ENCODE measurements at regions not wholly inside any gene's neighbourhood (a gene's known extent, or its start where the extent isn't known, plus 50 kb on each side); places are given as distances from the start of the nearest gene placed in this dataset.

GRCh38 chr4:178138491-178138890, 696.3 kb upstream of the AGA start:
- DNase-seq (no peak), ATAC-seq (ENCODE audit: low read depth) (no peak)
- Histone ChIP-seq H2AK5ac (ENCODE audit: low read depth, low read length) (no peak overlapping the region), H2BK120ac (ENCODE audit: low read depth, low read length) (no peak overlapping the region), H3K9ac (ENCODE audit: low read depth, low read length) (no peak overlapping the region), H3K36me3 (ENCODE audit: control insufficient read depth, insufficient read depth, low read length) (no peaks in the 10 kb centered on the region), H3K9me1 (ENCODE audit: insufficient read depth, low read length) (no peaks in the 10 kb centered on the region), H3K4me3 (ENCODE audit: insufficient read depth, low read depth, low read length) (no peak overlapping the region), H3K9me3 (ENCODE audit: control insufficient read depth, insufficient read depth, low read length) (peaks cover 22% of the 10 kb centered on the region), H3K4me1 (ENCODE audit: control insufficient read depth, insufficient read depth, low read length) (no peaks in the 10 kb centered on the region), H2AFZ (replicated peaks; ENCODE audit: low read length, poor library complexity) (no peak overlapping the region), H3K4me2 (ENCODE audit: low read depth, low read length) (no peak overlapping the region), H2BK5ac (ENCODE audit: low read depth, low read length, poor library complexity, severe bottlenecking) (no peak overlapping the region), H3K4ac (ENCODE audit: low read depth, low read length) (no peak overlapping the region), H3K14ac (replicated peaks; ENCODE audit: low read depth, low read length) (no peak overlapping the region), H3K56ac (ENCODE audit: extremely low read depth, insufficient read depth, low read length) (no peak overlapping the region), H4K5ac (ENCODE audit: low read depth, low read length) (no peak overlapping the region), H3K27me3 (ENCODE audit: control insufficient read depth, insufficient read depth, low read length) (no peaks in the 10 kb centered on the region), H3K23ac (ENCODE audit: low read depth, low read length) (no peak overlapping the region), H2AK9ac (replicated peaks; ENCODE audit: low read depth, low read length, poor library complexity) (no peak overlapping the region), H3K27ac (ENCODE audit: insufficient read depth, low read length) (no peak overlapping the region), H2BK15ac (ENCODE audit: low read depth, low read length) (no peak overlapping the region), H4K91ac (ENCODE audit: insufficient read depth, low read depth, low read length) (no peak overlapping the region), H4K8ac (ENCODE audit: low read depth in 2 of 2, low read length in 2 of 2) (no peak overlapping the region), H3K18ac (ENCODE audit: low read depth, low read length) (no peak overlapping the region), H3K79me1 (ENCODE audit: low read depth in 1 of 2, low read length in 2 of 2) (no peaks in the 10 kb centered on the region), H2BK20ac (ENCODE audit: low read depth, low read length) (no peak overlapping the region), H4K20me1 (ENCODE audit: insufficient read depth, low read length) (no peaks in the 10 kb centered on the region)
- no CpG with 5 or more reads among the region's 13 CpGs for WGBS, 2 experiments (ENCODE audit: extremely low coverage in 2 of 2, insufficient read length in 1 of 2)
- intact Hi-C loops (cut with micrococcal nuclease): no loop called here
- POLR2A ChIA-PET (ENCODE audit: unreplicated experiment): no interaction called here
- no TSS peak for BruUV-seq (replicated peaks)
- dilution Hi-C loops (cut with HindIII; ENCODE audit: low sequenced_read_pairs, unreplicated experiment): no loop called here
- CTCF ChIA-PET: no interaction called here
- TF ChIP-seq USF2 (IDR thresholded peaks at IDR 0.05; ENCODE audit: low read depth, low read length): no peak
- no peak for TF ChIP-seq CHD1 (IDR thresholded peaks at IDR 0.05; ENCODE audit: low read depth, low read length)
- no peak for TF ChIP-seq FOS (IDR thresholded peaks at IDR 0.05; ENCODE audit: low read depth, low read length)
- TF ChIP-seq MXI1 (IDR thresholded peaks at IDR 0.05; ENCODE audit: borderline replicate concordance, low read depth, low read length): no peak
- TF ChIP-seq, protein P1, sequence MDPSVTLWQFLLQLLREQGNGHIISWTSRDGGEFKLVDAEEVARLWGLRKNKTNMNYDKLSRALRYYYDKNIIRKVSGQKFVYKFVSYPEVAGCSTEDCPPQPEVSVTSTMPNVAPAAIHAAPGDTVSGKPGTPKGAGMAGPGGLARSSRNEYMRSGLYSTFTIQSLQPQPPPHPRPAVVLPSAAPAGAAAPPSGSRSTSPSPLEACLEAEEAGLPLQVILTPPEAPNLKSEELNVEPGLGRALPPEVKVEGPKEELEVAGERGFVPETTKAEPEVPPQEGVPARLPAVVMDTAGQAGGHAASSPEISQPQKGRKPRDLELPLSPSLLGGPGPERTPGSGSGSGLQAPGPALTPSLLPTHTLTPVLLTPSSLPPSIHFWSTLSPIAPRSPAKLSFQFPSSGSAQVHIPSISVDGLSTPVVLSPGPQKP (IDR thresholded peaks at IDR 0.05; ENCODE audit: borderline replicate concordance, low read depth, low read length): no peak
- no peak for TF ChIP-seq RFX5 (IDR thresholded peaks at IDR 0.05; ENCODE audit: low read depth, low read length)
- TF ChIP-seq MAFK (IDR thresholded peaks at IDR 0.05; ENCODE audit: low read depth, low read length): no peak
- in situ Hi-C loops (cut with MboI; ENCODE audit: low sequenced_read_pairs): no loop called here

Data from IMR-90 (cell line).